OCI-LY7 (cell line): ENCODE measurements at regions not wholly inside any gene's neighbourhood (a gene's known extent, or its start where the extent isn't known, plus 50 kb on each side); places are given as distances from the start of the nearest gene placed in this dataset.

Source experiments
- BruUV-seq: library from RNA; stranded (reverse); fragments of 400-500 nt; replicated peaks from 2 replicates; lab custom pipeline; 2021; lab: Mats Ljungman, UMichigan
- CTCF ChIA-PET: fragments of 300-600 bp; sonication (Branson Sonifier 250); formaldehyde crosslinking; loops from one replicate; lab custom pipeline; 2022; ENCODE audit warnings: antibody characterized with exemption; ENCODE audit not compliant: unreplicated experiment; lab: Charles Lee
- POLR2A ChIA-PET: fragments of 300-600 bp; sonication (Branson Sonifier 250); formaldehyde crosslinking; loops from one replicate; lab custom pipeline; 2022; ENCODE audit warnings: antibody characterized with exemption; lab: Charles Lee
- DNase-seq: peaks from one replicate; pipeline ENCODE4 v3.0.0-alpha.2; 2015; ENCODE audit warnings: low spot score
- H2AFZ ChIP-seq: fragments of 200-600 bp; sonication (generic), shearing (Covaris generic); 2 replicates; pipeline ENCODE4 v1.6.1; 2014; ENCODE audit warnings: mild to moderate bottlenecking, antibody characterized with exemption, low read length, moderate library complexity
- H3K27ac ChIP-seq: fragments of 200-600 bp; sonication (generic); 2 replicates; pipeline ENCODE4 v1.5.1; 2014; ENCODE audit warnings: mixed run types, low read depth, mild to moderate bottlenecking, moderate library complexity, low read length, inconsistent platforms; ENCODE audit not compliant: poor library complexity, severe bottlenecking
- H3K36me3 ChIP-seq: fragments of 200-600 bp; sonication (generic); 2 replicates; pipeline ENCODE4 v1.6.1; 2014; ENCODE audit warnings: mild to moderate bottlenecking, antibody characterized with exemption, low read length, moderate library complexity, mixed read lengths; ENCODE audit not compliant: insufficient read depth
- H3K4me1 ChIP-seq: fragments of 200-600 bp; sonication (generic); 2 replicates; pipeline ENCODE4 v1.5.1; 2014; ENCODE audit warnings: mild to moderate bottlenecking, low read length; ENCODE audit not compliant: insufficient read depth, poor library complexity, severe bottlenecking
- H3K4me2 ChIP-seq: fragments of 200-600 bp; sonication (generic); 2 replicates; pipeline ENCODE4 v1.6.1; 2014; ENCODE audit warnings: mild to moderate bottlenecking, low read length
- H3K4me3 ChIP-seq: fragments of 200-600 bp; sonication (generic); 2 replicates; pipeline ENCODE4 v1.5.1; 2014; ENCODE audit warnings: mild to moderate bottlenecking, low read depth, low read length; ENCODE audit not compliant: poor library complexity, severe bottlenecking
- H3K79me2 ChIP-seq: fragments of 200-600 bp; sonication (generic); 2 replicates; pipeline ENCODE4 v1.6.1; 2016; ENCODE audit warnings: low read depth, mild to moderate bottlenecking, low read length, moderate library complexity, mixed read lengths; ENCODE audit not compliant: insufficient read depth
- H3K9me2 ChIP-seq: fragments of 200-600 bp; sonication (generic); 2 replicates; pipeline ENCODE4 v1.6.1; 2016; ENCODE audit warnings: mild to moderate bottlenecking, low read length, mixed read lengths; ENCODE audit not compliant: insufficient read depth
- H3K9me3 ChIP-seq: fragments of 200-600 bp; sonication (generic); 2 replicates; pipeline ENCODE4 v1.6.1; 2014; ENCODE audit warnings: mild to moderate bottlenecking, mixed run types, low read length, mixed read lengths
- H4K20me1 ChIP-seq: fragments of 200-600 bp; sonication (generic); 2 replicates; pipeline ENCODE4 v1.6.1; 2014; ENCODE audit warnings: mild to moderate bottlenecking, antibody characterized with exemption, low read length, moderate library complexity, mixed read lengths; ENCODE audit not compliant: insufficient read depth
- EZH2phosphoT487 ChIP-seq: fragments of 200-600 bp; sonication (generic); IDR thresholded peaks from 2 replicates; pipeline ENCODE4 v1.6.1; 2018; ENCODE audit warnings: low read depth, borderline replicate concordance, mild to moderate bottlenecking, mixed run types, antibody characterized with exemption, low read length, moderate library complexity, mixed read lengths
- intact Hi-C: fragments of 100-400 bp; cut with micrococcal nuclease; formaldehyde crosslinking; loops from one replicate; pipeline ENCODE4 v1.10.0; 2022; ENCODE audit not compliant: unreplicated experiment
- TF ChIP-seq, protein P1 (sequence below): fragments of 200-600 bp; sonication (generic); conservative IDR thresholded peaks from 2 replicates; pipeline ENCODE4 v1.5.1; 2014; ENCODE audit warnings: mild to moderate bottlenecking, antibody characterized with exemption, low read length, moderate library complexity, mixed read lengths

- Histone ChIP-seq H2AFZ (no peak overlapping the region), H3K4me1 (no peaks in the 10 kb centered on the region), H3K9me2 (no peaks in the 10 kb centered on the region), H3K36me3 (no peaks in the 10 kb centered on the region), H3K79me2 (no peaks in the 10 kb centered on the region), H3K27ac (no peak overlapping the region), H4K20me1 (no peaks in the 10 kb centered on the region), H3K9me3 (no peaks in the 10 kb centered on the region), H3K4me3 (no peak overlapping the region), H3K4me2 (no peak overlapping the region)
- no peak for DNase-seq
- CTCF ChIA-PET = no interaction called here
- intact Hi-C loops = no loop called here
- no TSS peak for BruUV-seq
- POLR2A ChIA-PET = no interaction called here
- TF ChIP-seq EZH2phosphoT487 = no peak
- TF ChIP-seq, protein P1, sequence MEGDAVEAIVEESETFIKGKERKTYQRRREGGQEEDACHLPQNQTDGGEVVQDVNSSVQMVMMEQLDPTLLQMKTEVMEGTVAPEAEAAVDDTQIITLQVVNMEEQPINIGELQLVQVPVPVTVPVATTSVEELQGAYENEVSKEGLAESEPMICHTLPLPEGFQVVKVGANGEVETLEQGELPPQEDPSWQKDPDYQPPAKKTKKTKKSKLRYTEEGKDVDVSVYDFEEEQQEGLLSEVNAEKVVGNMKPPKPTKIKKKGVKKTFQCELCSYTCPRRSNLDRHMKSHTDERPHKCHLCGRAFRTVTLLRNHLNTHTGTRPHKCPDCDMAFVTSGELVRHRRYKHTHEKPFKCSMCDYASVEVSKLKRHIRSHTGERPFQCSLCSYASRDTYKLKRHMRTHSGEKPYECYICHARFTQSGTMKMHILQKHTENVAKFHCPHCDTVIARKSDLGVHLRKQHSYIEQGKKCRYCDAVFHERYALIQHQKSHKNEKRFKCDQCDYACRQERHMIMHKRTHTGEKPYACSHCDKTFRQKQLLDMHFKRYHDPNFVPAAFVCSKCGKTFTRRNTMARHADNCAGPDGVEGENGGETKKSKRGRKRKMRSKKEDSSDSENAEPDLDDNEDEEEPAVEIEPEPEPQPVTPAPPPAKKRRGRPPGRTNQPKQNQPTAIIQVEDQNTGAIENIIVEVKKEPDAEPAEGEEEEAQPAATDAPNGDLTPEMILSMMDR = no peak
Observed at GRCh38 chr4:147090486-147090885, 144.8 kb upstream of the TTC29 start.

GRCh38 chr4:147093206-147093605, 147.5 kb upstream of the TTC29 start:
- TF ChIP-seq, protein P1 = no peak
- no peak for TF ChIP-seq EZH2phosphoT487
- ChIA-PET CTCF (no interaction called here), POLR2A (no interaction called here)
- no TSS peak for BruUV-seq
- no peaks in the 10 kb centered on the region for H3K79me2 ChIP-seq
- H3K9me3 ChIP-seq = no peaks in the 10 kb centered on the region
- H3K4me3 ChIP-seq = no peak overlapping the region
- no peaks in the 10 kb centered on the region for H3K36me3 ChIP-seq
- intact Hi-C loops = no loop called here
- no peaks in the 10 kb centered on the region for H4K20me1 ChIP-seq
- H3K9me2 ChIP-seq = no peaks in the 10 kb centered on the region
- no peaks in the 10 kb centered on the region for H3K4me1 ChIP-seq
- DNase-seq = no peak
- H3K4me2 ChIP-seq = no peak overlapping the region
- no peak overlapping the region for H2AFZ ChIP-seq
- H3K27ac ChIP-seq = no peak overlapping the region

DNA sequence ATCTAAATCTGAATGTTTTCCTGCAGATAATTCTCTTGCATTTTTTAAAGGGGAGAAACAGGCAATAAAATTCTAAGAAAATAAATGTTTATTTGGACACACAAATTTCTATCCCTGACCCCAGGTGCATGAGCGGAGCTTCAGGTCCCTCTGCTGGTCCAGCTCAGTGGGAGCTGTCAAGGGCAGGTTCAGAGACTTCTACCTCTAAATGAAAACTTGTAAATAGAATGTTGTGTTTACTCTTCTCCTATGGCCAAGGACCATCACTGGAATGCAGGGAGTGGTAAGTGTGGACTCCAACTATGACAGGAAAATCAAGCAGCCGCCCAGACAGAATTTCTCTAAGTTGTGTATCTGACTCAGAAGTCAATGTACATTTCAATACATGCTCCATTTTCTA, 148.6 kb upstream of the TTC29 start:
- POLR2A ChIA-PET = no interaction called here
- intact Hi-C loops = no loop called here
- H3K4me1 ChIP-seq = no peaks in the 10 kb centered on the region

More for the DNA sequence above, 148.6 kb upstream of the TTC29 start:
- CTCF ChIA-PET = no interaction called here
- Histone ChIP-seq H3K4me3 (no peak overlapping the region), H3K4me2 (no peak overlapping the region), H3K9me2 (no peaks in the 10 kb centered on the region), H3K36me3 (no peaks in the 10 kb centered on the region), H3K27ac (no peak overlapping the region), H3K9me3 (no peaks in the 10 kb centered on the region), H3K79me2 (no peaks in the 10 kb centered on the region), H4K20me1 (no peaks in the 10 kb centered on the region), H2AFZ (no peak overlapping the region)
- TF ChIP-seq EZH2phosphoT487 = no peak
- TF ChIP-seq, protein P1 = no peak
- no TSS peak for BruUV-seq
- DNase-seq = no peak
